ENCODE measurements at regions not wholly inside any gene's neighbourhood (a gene's known extent, or its start where the extent isn't known, plus 50 kb on each side); places are given as distances from the start of the nearest gene placed in this dataset.

GRCh38 chr20:12386821-12387220 is 469.1 kb downstream of the BTBD3 start:
- no peaks in the 10 kb centered on the region for H3K4me1 ChIP-seq (ENCODE audit: control insufficient read depth in 2 of 2, insufficient read depth in 2 of 2, low read length in 1 of 2)
- 63 to 69% methylated on average over 3 of the region's 3 CpGs for WGBS, 2 donors

GRCh38 chr20:12391099-12391498 is 473.4 kb downstream of the BTBD3 start:
- Histone ChIP-seq H3K27ac (ENCODE audit: low read depth in 2 of 2, low read length in 1 of 2) (no peak overlapping the region), H3K4me3 (ENCODE audit: low read depth in 1 of 2, low read length in 2 of 2) (no peak overlapping the region), H3K9me3 (ENCODE audit: control insufficient read depth in 2 of 2, insufficient read depth in 1 of 2, low read depth in 1 of 2, low read length in 1 of 2) (no peaks in the 10 kb centered on the region), H3K4me1 (ENCODE audit: control insufficient read depth in 2 of 2, insufficient read depth in 2 of 2, low read length in 1 of 2) (no peaks in the 10 kb centered on the region), H3K36me3 (ENCODE audit: control insufficient read depth in 2 of 2, insufficient read depth in 2 of 2, low read length in 1 of 2) (no peaks in the 10 kb centered on the region), H3K27me3 (ENCODE audit: control insufficient read depth in 1 of 2, insufficient read depth in 2 of 2, low read length in 2 of 2) (no peaks in the 10 kb centered on the region)
- WGBS, 2 donors: 63 to 66% methylated on average over 1 of the region's 1 CpG

More at GRCh38 chr20:12386821-12387220, 469.1 kb downstream of the BTBD3 start:
- no peaks in the 10 kb centered on the region for H3K9me3 ChIP-seq (ENCODE audit: control insufficient read depth in 2 of 2, insufficient read depth in 1 of 2, low read depth in 1 of 2, low read length in 1 of 2)
- no peaks in the 10 kb centered on the region for H3K36me3 ChIP-seq (ENCODE audit: control insufficient read depth in 2 of 2, insufficient read depth in 2 of 2, low read length in 1 of 2)
- no peak overlapping the region for H3K4me3 ChIP-seq (ENCODE audit: low read depth in 1 of 2, low read length in 2 of 2)
- H3K27ac ChIP-seq (ENCODE audit: low read depth in 2 of 2, low read length in 1 of 2): no peak overlapping the region
- H3K27me3 ChIP-seq (ENCODE audit: control insufficient read depth in 1 of 2, insufficient read depth in 2 of 2, low read length in 2 of 2): no peaks in the 10 kb centered on the region

- Histone ChIP-seq H3K27me3 (ENCODE audit: control insufficient read depth in 1 of 2, insufficient read depth in 2 of 2, low read length in 2 of 2) (no peaks in the 10 kb centered on the region), H3K36me3 (ENCODE audit: control insufficient read depth in 2 of 2, insufficient read depth in 2 of 2, low read length in 1 of 2) (no peaks in the 10 kb centered on the region), H3K4me3 (ENCODE audit: low read depth in 1 of 2, low read length in 2 of 2) (no peak overlapping the region), H3K9me3 (ENCODE audit: control insufficient read depth in 2 of 2, insufficient read depth in 1 of 2, low read depth in 1 of 2, low read length in 1 of 2) (no peaks in the 10 kb centered on the region), H3K4me1 (ENCODE audit: control insufficient read depth in 2 of 2, insufficient read depth in 2 of 2, low read length in 1 of 2) (no peaks in the 10 kb centered on the region), H3K27ac (ENCODE audit: low read depth in 2 of 2, low read length in 1 of 2) (no peak overlapping the region)
- 73 to 78% methylated on average over 4 of the region's 4 CpGs for WGBS, 2 donors
Measured at GRCh38 chr20:12394786-12395185, 477.1 kb downstream of the BTBD3 start.

GRCh38 chr20:12395353-12395752 is 477.7 kb downstream of the BTBD3 start:
- Histone ChIP-seq H3K36me3 (ENCODE audit: control insufficient read depth in 2 of 2, insufficient read depth in 2 of 2, low read length in 1 of 2) (no peaks in the 10 kb centered on the region), H3K27ac (ENCODE audit: low read depth in 2 of 2, low read length in 1 of 2) (no peak overlapping the region), H3K27me3 (ENCODE audit: control insufficient read depth in 1 of 2, insufficient read depth in 2 of 2, low read length in 2 of 2) (no peaks in the 10 kb centered on the region), H3K4me1 (ENCODE audit: control insufficient read depth in 2 of 2, insufficient read depth in 2 of 2, low read length in 1 of 2) (no peaks in the 10 kb centered on the region), H3K4me3 (ENCODE audit: low read depth in 1 of 2, low read length in 2 of 2) (no peak overlapping the region), H3K9me3 (ENCODE audit: control insufficient read depth in 2 of 2, insufficient read depth in 1 of 2, low read depth in 1 of 2, low read length in 1 of 2) (no peaks in the 10 kb centered on the region)
- WGBS, 2 donors: 67 to 74% methylated on average over 3 of the region's 3 CpGs

GRCh38 chr20:12395760-12396159 is 478.1 kb downstream of the BTBD3 start:
- no peak overlapping the region for H3K27ac ChIP-seq (ENCODE audit: low read depth in 2 of 2, low read length in 1 of 2)

GRCh38 chr20:12399110-12399836 is 481.6 kb downstream of the BTBD3 start:
- no peaks in the 10 kb centered on the region for H3K36me3 ChIP-seq (ENCODE audit: control insufficient read depth in 2 of 2, insufficient read depth in 2 of 2, low read length in 1 of 2)
- 71 to 79% methylated on average over 4 of the region's 4 CpGs for WGBS, 2 donors

More at GRCh38 chr20:12395760-12396159, 478.1 kb downstream of the BTBD3 start:
- Histone ChIP-seq H3K4me1 (ENCODE audit: control insufficient read depth in 2 of 2, insufficient read depth in 2 of 2, low read length in 1 of 2) (no peaks in the 10 kb centered on the region), H3K9me3 (ENCODE audit: control insufficient read depth in 2 of 2, insufficient read depth in 1 of 2, low read depth in 1 of 2, low read length in 1 of 2) (no peaks in the 10 kb centered on the region), H3K27me3 (ENCODE audit: control insufficient read depth in 1 of 2, insufficient read depth in 2 of 2, low read length in 2 of 2) (no peaks in the 10 kb centered on the region), H3K36me3 (ENCODE audit: control insufficient read depth in 2 of 2, insufficient read depth in 2 of 2, low read length in 1 of 2) (no peaks in the 10 kb centered on the region), H3K4me3 (ENCODE audit: low read depth in 1 of 2, low read length in 2 of 2) (no peak overlapping the region)
- WGBS, 2 donors: 90 to 93% methylated on average over 2 of the region's 2 CpGs

GRCh38 chr20:12404941-12405340 is 487.2 kb downstream of the BTBD3 start:
- Histone ChIP-seq H3K27me3 (ENCODE audit: control insufficient read depth in 1 of 2, insufficient read depth in 2 of 2, low read length in 2 of 2) (no peaks in the 10 kb centered on the region), H3K27ac (ENCODE audit: low read depth in 2 of 2, low read length in 1 of 2) (no peak overlapping the region), H3K4me3 (ENCODE audit: low read depth in 1 of 2, low read length in 2 of 2) (no peak overlapping the region), H3K4me1 (ENCODE audit: control insufficient read depth in 2 of 2, insufficient read depth in 2 of 2, low read length in 1 of 2) (no peaks in the 10 kb centered on the region), H3K36me3 (ENCODE audit: control insufficient read depth in 2 of 2, insufficient read depth in 2 of 2, low read length in 1 of 2) (no peaks in the 10 kb centered on the region), H3K9me3 (ENCODE audit: control insufficient read depth in 2 of 2, insufficient read depth in 1 of 2, low read depth in 1 of 2, low read length in 1 of 2) (peaks cover 0 to 3% of the 10 kb centered on the region in 2 donors)

More at GRCh38 chr20:12399110-12399836, 481.6 kb downstream of the BTBD3 start:
- H3K27ac ChIP-seq (ENCODE audit: low read depth in 2 of 2, low read length in 1 of 2): no peak overlapping the region
- H3K4me1 ChIP-seq (ENCODE audit: control insufficient read depth in 2 of 2, insufficient read depth in 2 of 2, low read length in 1 of 2): no peaks in the 10 kb centered on the region
- H3K27me3 ChIP-seq (ENCODE audit: control insufficient read depth in 1 of 2, insufficient read depth in 2 of 2, low read length in 2 of 2): no peaks in the 10 kb centered on the region
- no peak overlapping the region for H3K4me3 ChIP-seq (ENCODE audit: low read depth in 1 of 2, low read length in 2 of 2)
- H3K9me3 ChIP-seq (ENCODE audit: control insufficient read depth in 2 of 2, insufficient read depth in 1 of 2, low read depth in 1 of 2, low read length in 1 of 2): no peaks in the 10 kb centered on the region

GRCh38 chr20:12406978-12407377 is 489.3 kb downstream of the BTBD3 start:
- Histone ChIP-seq H3K9me3 (ENCODE audit: control insufficient read depth in 2 of 2, insufficient read depth in 1 of 2, low read depth in 1 of 2, low read length in 1 of 2) (peaks cover 0 to 3% of the 10 kb centered on the region in 2 donors), H3K4me3 (ENCODE audit: low read depth in 1 of 2, low read length in 2 of 2) (no peak overlapping the region), H3K27ac (ENCODE audit: low read depth in 2 of 2, low read length in 1 of 2) (no peak overlapping the region), H3K36me3 (ENCODE audit: control insufficient read depth in 2 of 2, insufficient read depth in 2 of 2, low read length in 1 of 2) (no peaks in the 10 kb centered on the region), H3K4me1 (ENCODE audit: control insufficient read depth in 2 of 2, insufficient read depth in 2 of 2, low read length in 1 of 2) (no peaks in the 10 kb centered on the region), H3K27me3 (ENCODE audit: control insufficient read depth in 1 of 2, insufficient read depth in 2 of 2, low read length in 2 of 2) (no peaks in the 10 kb centered on the region)

- no peaks in the 10 kb centered on the region for H3K4me1 ChIP-seq (ENCODE audit: control insufficient read depth in 2 of 2, insufficient read depth in 2 of 2, low read length in 1 of 2)
- H3K27me3 ChIP-seq (ENCODE audit: control insufficient read depth in 1 of 2, insufficient read depth in 2 of 2, low read length in 2 of 2): no peaks in the 10 kb centered on the region
- H3K4me3 ChIP-seq (ENCODE audit: low read depth in 1 of 2, low read length in 2 of 2): no peak overlapping the region
- H3K9me3 ChIP-seq (ENCODE audit: control insufficient read depth in 2 of 2, insufficient read depth in 1 of 2, low read depth in 1 of 2, low read length in 1 of 2): peaks cover 0 to 3% of the 10 kb centered on the region in 2 donors
- no peaks in the 10 kb centered on the region for H3K36me3 ChIP-seq (ENCODE audit: control insufficient read depth in 2 of 2, insufficient read depth in 2 of 2, low read length in 1 of 2)
- WGBS, 2 donors: 43 to 54% methylated on average over 3 of the region's 3 CpGs
- no peak overlapping the region for H3K27ac ChIP-seq (ENCODE audit: low read depth in 2 of 2, low read length in 1 of 2)
Measured at GRCh38 chr20:12409501-12409900, 491.8 kb downstream of the BTBD3 start.

- Histone ChIP-seq H3K27me3 (ENCODE audit: control insufficient read depth in 1 of 2, insufficient read depth in 2 of 2, low read length in 2 of 2) (no peaks in the 10 kb centered on the region), H3K4me3 (ENCODE audit: low read depth in 1 of 2, low read length in 2 of 2) (no peak overlapping the region), H3K4me1 (ENCODE audit: control insufficient read depth in 2 of 2, insufficient read depth in 2 of 2, low read length in 1 of 2) (peaks cover 2% of the 10 kb centered on the region in 2 donors), H3K9me3 (ENCODE audit: control insufficient read depth in 2 of 2, insufficient read depth in 1 of 2, low read depth in 1 of 2, low read length in 1 of 2) (peaks cover 0 to 3% of the 10 kb centered on the region in 2 donors), H3K27ac (ENCODE audit: low read depth in 2 of 2, low read length in 1 of 2) (no peak overlapping the region), H3K36me3 (ENCODE audit: control insufficient read depth in 2 of 2, insufficient read depth in 2 of 2, low read length in 1 of 2) (no peaks in the 10 kb centered on the region)
Measured at GRCh38 chr20:12410783-12411182, 493.1 kb downstream of the BTBD3 start.

Measured in esophagus (tissue), 2 donors.